ENCODE measurements at regions not wholly inside any gene's neighbourhood (a gene's known extent, or its start where the extent isn't known, plus 50 kb on each side); places are given as distances from the start of the nearest gene placed in this dataset.

- no peak overlapping the region for H3K4me3 ChIP-seq (ENCODE audit: low read depth, low read length)
- TF ChIP-seq CTCF (IDR thresholded peaks at IDR 0.05; ENCODE audit: low read depth, low read length, missing control alignments) = no peak
- in situ Hi-C loops (cut with HindIII; ENCODE audit: low sequenced_read_pairs) = no loop called here
- no peak for DNase-seq (ENCODE audit: low read depth)
Observed at GRCh38 chr7:106987777-106988176, 56.7 kb upstream of the PRKAR2B start.

GRCh38 chr7:106992511-106992910 is 52.0 kb upstream of the PRKAR2B start:
- no peak for DNase-seq (ENCODE audit: low read depth)
- no peak for TF ChIP-seq CTCF (IDR thresholded peaks at IDR 0.05; ENCODE audit: low read depth, low read length, missing control alignments)
- in situ Hi-C loops (cut with HindIII; ENCODE audit: low sequenced_read_pairs) = no loop called here
- no peak overlapping the region for H3K4me3 ChIP-seq (ENCODE audit: low read depth, low read length)

Data from astrocyte of the cerebellum (primary cell).